HEK293T (cell line): ENCODE measurements at regions not wholly inside any gene's neighbourhood (a gene's known extent, or its start where the extent isn't known, plus 50 kb on each side); places are given as distances from the start of the nearest gene placed in this dataset.

Experiments
- ARNT ChIP-seq: fragments of 450-650 bp; IDR thresholded peaks from 2 replicates; pipeline ENCODE4 v1.6.1; 2017; ENCODE audit warnings: mild to moderate bottlenecking
- ELF4 ChIP-seq: fragments of 450-650 bp; IDR thresholded peaks from 2 replicates; pipeline ENCODE4 v1.6.1; 2017; ENCODE audit warnings: antibody characterized with exemption
- FOXA1 ChIP-seq: fragments of 450-650 bp; IDR thresholded peaks from 2 replicates; pipeline ENCODE4 v1.6.1; 2016; ENCODE audit warnings: mild to moderate bottlenecking
- FOXK2 ChIP-seq: fragments of 450-650 bp; IDR thresholded peaks from 2 replicates; pipeline ENCODE4 v1.6.1; 2016; ENCODE audit warnings: mild to moderate bottlenecking
- FOXM1 ChIP-seq: fragments of 450-650 bp; IDR thresholded peaks from 2 replicates; pipeline ENCODE4 v1.6.1; 2017; ENCODE audit warnings: mild to moderate bottlenecking, borderline replicate concordance
- HDGF ChIP-seq: fragments of 450-650 bp; IDR thresholded peaks from 2 replicates; pipeline ENCODE4 v1.6.1; 2017; ENCODE audit warnings: antibody characterized with exemption, borderline replicate concordance
- NFRKB ChIP-seq: fragments of 450-650 bp; IDR thresholded peaks from 2 replicates; pipeline ENCODE4 v1.6.1; 2016; ENCODE audit warnings: mild to moderate bottlenecking, moderate library complexity
- PKNOX1 ChIP-seq: fragments of 450-650 bp; IDR thresholded peaks from 2 replicates; pipeline ENCODE4 v1.6.1; 2016
- SP1 ChIP-seq: fragments of 450-650 bp; IDR thresholded peaks from 2 replicates; pipeline ENCODE4 v1.6.1; 2017
- SUZ12 ChIP-seq: fragments of 450-650 bp; IDR thresholded peaks from 2 replicates; pipeline ENCODE4 v1.6.1; 2016; ENCODE audit warnings: mild to moderate bottlenecking
- TARDBP ChIP-seq: fragments of 450-650 bp; IDR thresholded peaks from 2 replicates; pipeline ENCODE4 v1.6.1; 2016
- ZNF384 ChIP-seq: fragments of 450-650 bp; IDR thresholded peaks from 2 replicates; pipeline ENCODE4 v1.6.1; 2016

- TF ChIP-seq ELF4 (no peak), SUZ12 (no peak), FOXK2 (no peak), HDGF (no peak), SP1 (no peak), PKNOX1 (no peak), NFRKB (no peak), ZNF384 (no peak), FOXA1 (no peak), ARNT (no peak), TARDBP (no peak), FOXM1 (no peak)
Observed at GRCh38 chr3:187504435-187504834, 136.2 kb downstream of the RTP4 start.
